Central memory CD8-positive, alpha-beta T cell (primary cell): ENCODE measurements at regions not wholly inside any gene's neighbourhood (a gene's known extent, or its start where the extent isn't known, plus 50 kb on each side); places are given as distances from the start of the nearest gene placed in this dataset.

Experiments used
- ATAC-seq: fragments of 150-1000 bp; cut with Tn5 transposase; replicated peaks from 2 replicates; pipeline ENCODE4 v1.10.0; 2022; ENCODE audit warnings: mild to moderate bottlenecking, moderate FRiP score, moderate number of reproducible peaks; ENCODE audit not compliant: poor library complexity, severe bottlenecking; ENCODE audit errors: extremely low read depth
- DNase-seq, 2 donors: peaks; one replicate each; pipeline ENCODE4 v3.0.0; 2021; ENCODE audit warnings: low spot score in 2 of 2
- H3K27ac Mint-ChIP-seq: one replicate; pipeline ENCODE4 v1.8.0; 2022; ENCODE audit warnings: low read depth, mild to moderate bottlenecking, moderate library complexity, mixed read lengths
- H3K27me3 Mint-ChIP-seq: one replicate; pipeline ENCODE4 v1.8.0; 2022; ENCODE audit warnings: mixed read lengths
- H3K36me3 Mint-ChIP-seq: one replicate; pipeline ENCODE4 v1.8.0; 2022; ENCODE audit warnings: mild to moderate bottlenecking, moderate library complexity, mixed read lengths; ENCODE audit not compliant: insufficient read depth
- H3K4me1 Mint-ChIP-seq: one replicate; pipeline ENCODE4 v1.8.0; 2022; ENCODE audit warnings: mixed read lengths
- H3K4me3 Mint-ChIP-seq: one replicate; pipeline ENCODE4 v1.8.0; 2022; ENCODE audit warnings: mild to moderate bottlenecking, moderate library complexity, mixed read lengths
- H3K9me3 Mint-ChIP-seq: one replicate; pipeline ENCODE4 v1.8.0; 2022; ENCODE audit warnings: mixed read lengths

- ATAC-seq, result no peak
These were observed 89.1 kb upstream of the THBS2 start for GRCh38 chr6:169342710-169343109.

GRCh38 chr6:169341706-169342105 lies 88.1 kb upstream of the THBS2 start:
- no peaks in the 10 kb centered on the region for H3K9me3 Mint-ChIP-seq
- no peaks in the 10 kb centered on the region for H3K4me1 Mint-ChIP-seq
- no peak overlapping the region for H3K4me3 Mint-ChIP-seq
- H3K27ac Mint-ChIP-seq, result no peak overlapping the region
- H3K27me3 Mint-ChIP-seq, result peaks cover 51% of the 10 kb centered on the region
- ATAC-seq (no peak), DNase-seq (no peak)
- no peaks in the 10 kb centered on the region for H3K36me3 Mint-ChIP-seq

More at GRCh38 chr6:169342710-169343109, 89.1 kb upstream of the THBS2 start:
- Mint-ChIP-seq H3K4me3 (no peak overlapping the region), H3K36me3 (no peaks in the 10 kb centered on the region), H3K27ac (no peak overlapping the region), H3K27me3 (peaks cover 51% of the 10 kb centered on the region), H3K4me1 (no peaks in the 10 kb centered on the region), H3K9me3 (no peaks in the 10 kb centered on the region)
- no peak for DNase-seq

- peaks cover 47% of the 10 kb centered on the region for H3K27me3 Mint-ChIP-seq
- H3K4me3 Mint-ChIP-seq, result no peak overlapping the region
- no peaks in the 10 kb centered on the region for H3K4me1 Mint-ChIP-seq
- no peak overlapping the region for H3K27ac Mint-ChIP-seq
- ATAC-seq, result no peak
- no peaks in the 10 kb centered on the region for H3K36me3 Mint-ChIP-seq
- no peak for DNase-seq
- no peaks in the 10 kb centered on the region for H3K9me3 Mint-ChIP-seq
These were observed 87.4 kb upstream of the THBS2 start for GRCh38 chr6:169341065-169341464.

DNA sequence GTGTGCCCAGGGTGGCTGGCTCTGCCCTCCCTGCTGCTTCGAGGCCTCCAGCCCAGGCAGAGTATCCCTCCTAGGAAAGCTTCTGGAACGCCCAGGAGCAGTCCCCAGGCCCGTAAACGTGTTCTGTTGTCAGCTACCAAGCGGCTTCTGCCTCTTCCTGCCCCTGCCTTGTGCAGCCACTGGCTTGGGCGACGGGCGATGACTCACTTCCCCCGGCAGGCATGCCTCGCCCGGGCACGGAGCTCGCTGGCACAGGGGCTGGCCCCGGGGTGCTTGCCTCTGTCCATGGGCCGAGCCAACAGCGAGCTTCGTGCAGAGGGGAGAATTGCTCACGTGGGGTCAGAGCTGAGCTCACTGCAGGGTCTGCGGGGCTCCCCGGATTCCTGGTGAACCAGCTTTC lies 86.7 kb upstream of the THBS2 start:
- ATAC-seq (no peak), DNase-seq (no peak)
- no peaks in the 10 kb centered on the region for H3K36me3 Mint-ChIP-seq
- H3K4me3 Mint-ChIP-seq, result no peak overlapping the region
- peaks cover 42% of the 10 kb centered on the region for H3K27me3 Mint-ChIP-seq
- H3K9me3 Mint-ChIP-seq, result no peaks in the 10 kb centered on the region
- no peaks in the 10 kb centered on the region for H3K4me1 Mint-ChIP-seq
- no peak overlapping the region for H3K27ac Mint-ChIP-seq

DNA sequence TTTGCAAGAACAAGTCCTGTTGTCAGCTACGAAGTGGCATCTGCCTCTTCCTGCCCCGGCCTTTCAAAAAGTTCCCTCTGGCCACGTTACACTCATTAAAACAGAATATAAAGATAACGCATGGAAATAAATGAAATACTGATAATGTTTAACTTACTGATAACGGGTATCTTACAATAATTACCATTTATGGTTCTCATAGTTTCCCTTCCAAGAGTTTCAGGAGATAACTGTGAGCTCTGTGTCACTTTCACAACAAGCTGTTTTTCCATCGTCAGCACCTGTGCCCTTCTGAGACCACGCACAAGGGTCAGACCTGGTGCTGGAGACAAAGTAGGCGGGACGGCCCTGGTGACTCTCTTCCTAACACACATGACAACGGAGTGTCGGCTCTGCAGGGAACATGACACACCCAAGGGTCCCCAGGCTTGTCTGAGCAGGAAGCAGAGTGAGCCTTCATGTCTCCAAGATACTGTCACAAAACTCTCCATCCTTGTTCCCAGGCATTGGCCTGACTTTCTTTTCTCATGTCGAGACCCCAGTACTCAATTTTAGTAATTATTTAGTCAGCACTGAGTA lies 86.2 kb upstream of the THBS2 start:
- no peak overlapping the region for H3K4me3 Mint-ChIP-seq
- no peaks in the 10 kb centered on the region for H3K9me3 Mint-ChIP-seq
- no peak overlapping the region for H3K27ac Mint-ChIP-seq
- H3K36me3 Mint-ChIP-seq, result no peaks in the 10 kb centered on the region
- DNase-seq (no peak), ATAC-seq (no peak)
- peaks cover 38% of the 10 kb centered on the region for H3K27me3 Mint-ChIP-seq
- H3K4me1 Mint-ChIP-seq, result no peaks in the 10 kb centered on the region

GRCh38 chr6:169339025-169339424 lies 85.4 kb upstream of the THBS2 start:
- DNase-seq, result no peak
- peaks cover 38% of the 10 kb centered on the region for H3K27me3 Mint-ChIP-seq
- no peaks in the 10 kb centered on the region for H3K4me1 Mint-ChIP-seq
- no peak for ATAC-seq
- no peak overlapping the region for H3K27ac Mint-ChIP-seq
- no peaks in the 10 kb centered on the region for H3K9me3 Mint-ChIP-seq
- H3K36me3 Mint-ChIP-seq, result no peaks in the 10 kb centered on the region
- no peak overlapping the region for H3K4me3 Mint-ChIP-seq

- ATAC-seq (no peak), DNase-seq (no peak)
- no peaks in the 10 kb centered on the region for H3K4me1 Mint-ChIP-seq
- no peak overlapping the region for H3K27ac Mint-ChIP-seq
- H3K4me3 Mint-ChIP-seq, result no peak overlapping the region
- H3K36me3 Mint-ChIP-seq, result no peaks in the 10 kb centered on the region
- H3K27me3 Mint-ChIP-seq, result peaks cover 38% of the 10 kb centered on the region
- no peaks in the 10 kb centered on the region for H3K9me3 Mint-ChIP-seq
These were observed 84.3 kb upstream of the THBS2 start for GRCh38 chr6:169337886-169338445.

GRCh38 chr6:169335301-169335700 lies 81.7 kb upstream of the THBS2 start:
- Mint-ChIP-seq H3K9me3 (no peaks in the 10 kb centered on the region), H3K27ac (no peak overlapping the region), H3K27me3 (peaks cover 44% of the 10 kb centered on the region), H3K4me1 (no peaks in the 10 kb centered on the region), H3K4me3 (no peak overlapping the region), H3K36me3 (peaks cover 2% of the 10 kb centered on the region)
- DNase-seq, result no peak
- no peak for ATAC-seq

DNA sequence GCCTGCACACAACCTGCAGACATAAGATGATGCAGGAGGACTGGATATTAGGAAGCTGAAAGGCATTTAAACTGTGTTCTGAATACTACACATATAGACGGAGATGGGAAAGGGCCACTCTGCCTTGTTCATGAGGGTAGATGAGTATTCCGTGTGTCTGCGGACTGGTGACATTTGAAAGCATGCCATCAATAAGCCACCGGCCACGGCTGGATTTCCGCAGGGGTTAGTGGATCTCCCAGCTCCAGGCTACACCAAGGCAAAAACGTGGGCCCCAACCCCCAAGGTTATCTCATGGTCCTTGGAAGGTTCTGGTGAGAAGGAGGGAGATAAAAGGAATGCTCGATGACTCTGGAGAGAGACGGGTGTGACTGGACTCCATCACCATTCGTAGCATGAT lies 78.6 kb upstream of the THBS2 start:
- ATAC-seq (no peak), DNase-seq (no peak)
- Mint-ChIP-seq H3K4me1 (no peaks in the 10 kb centered on the region), H3K9me3 (no peaks in the 10 kb centered on the region), H3K4me3 (no peak overlapping the region), H3K27me3 (peaks cover 65% of the 10 kb centered on the region), H3K27ac (no peak overlapping the region), H3K36me3 (peaks cover 2% of the 10 kb centered on the region)

DNA sequence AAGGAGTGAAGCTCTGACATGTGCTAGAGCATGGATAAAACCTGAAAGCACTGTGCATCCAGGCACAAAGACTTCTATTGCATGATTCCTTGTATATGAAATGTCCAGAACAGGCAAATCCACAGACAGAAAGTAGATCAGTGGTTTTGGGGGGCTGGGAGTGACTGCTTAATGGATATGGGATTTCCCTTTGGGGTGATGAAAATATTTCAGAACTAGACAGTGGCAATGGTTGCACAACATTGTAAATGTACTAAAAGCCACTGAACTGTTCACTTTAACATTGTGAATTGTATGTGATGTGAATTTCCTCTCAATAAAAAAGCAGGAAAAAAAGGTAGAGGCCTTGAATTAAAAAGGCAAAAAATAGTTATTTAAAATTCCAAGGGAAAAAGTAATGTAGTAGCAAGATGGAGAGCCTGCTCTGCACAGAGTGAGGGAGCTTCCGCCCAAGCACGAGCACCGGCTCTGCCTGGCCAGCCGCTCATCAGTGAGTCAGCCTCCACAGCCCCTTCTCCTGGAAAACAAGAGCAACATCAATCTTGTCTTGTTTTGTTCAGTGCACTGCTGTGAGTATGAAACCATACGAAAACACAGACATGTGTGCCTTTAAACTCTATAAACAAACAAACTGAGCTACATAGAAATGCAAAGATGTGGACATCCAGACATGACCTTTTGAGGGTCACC lies 74.6 kb upstream of the THBS2 start:
- Mint-ChIP-seq H3K27ac (no peak overlapping the region), H3K4me3 (no peak overlapping the region), H3K27me3 (peaks cover 85% of the 10 kb centered on the region), H3K36me3 (peaks cover 2% of the 10 kb centered on the region), H3K9me3 (no peaks in the 10 kb centered on the region), H3K4me1 (no peaks in the 10 kb centered on the region)
- DNase-seq, result no peak
- no peak for ATAC-seq

GRCh38 chr6:169326067-169326799 lies 72.6 kb upstream of the THBS2 start:
- no peaks in the 10 kb centered on the region for H3K9me3 Mint-ChIP-seq
- no peak for DNase-seq
- peaks cover 2% of the 10 kb centered on the region for H3K36me3 Mint-ChIP-seq
- H3K27ac Mint-ChIP-seq, result no peak overlapping the region
- H3K4me3 Mint-ChIP-seq, result no peak overlapping the region
- peaks cover 83% of the 10 kb centered on the region for H3K27me3 Mint-ChIP-seq
- no peak for ATAC-seq
- no peaks in the 10 kb centered on the region for H3K4me1 Mint-ChIP-seq

- Mint-ChIP-seq H3K27me3 (peaks cover 80% of the 10 kb centered on the region), H3K4me3 (no peak overlapping the region), H3K36me3 (no peaks in the 10 kb centered on the region), H3K4me1 (no peaks in the 10 kb centered on the region), H3K27ac (no peak overlapping the region), H3K9me3 (no peaks in the 10 kb centered on the region)
- ATAC-seq, result no peak
- DNase-seq, result no peak
These were observed 71.2 kb upstream of the THBS2 start for GRCh38 chr6:169324656-169325459.
